ENCODE measurements at regions not wholly inside any gene's neighbourhood (a gene's known extent, or its start where the extent isn't known, plus 50 kb on each side); places are given as distances from the start of the nearest gene placed in this dataset.

DNA sequence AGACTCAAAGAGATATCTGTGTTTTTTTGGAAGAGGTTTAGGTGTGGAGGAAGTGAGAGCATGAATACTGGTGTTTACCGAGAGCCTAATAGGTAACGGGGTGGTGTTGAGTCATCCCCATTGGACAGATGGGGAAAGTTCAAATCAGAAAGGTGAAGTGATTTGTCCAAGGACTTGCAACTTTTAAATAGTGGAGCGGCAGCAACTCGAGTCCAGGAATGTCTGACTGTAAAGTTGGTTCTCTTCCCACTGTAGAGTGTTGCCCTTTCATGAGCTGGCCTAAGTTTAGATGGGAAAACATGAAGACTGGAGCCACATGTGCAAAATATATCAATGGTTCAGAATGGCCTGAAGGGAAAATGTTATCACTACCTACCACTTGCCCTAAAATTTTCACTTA is 125.7 kb downstream of the LYPLAL1 start:
- TF ChIP-seq, protein P1, sequence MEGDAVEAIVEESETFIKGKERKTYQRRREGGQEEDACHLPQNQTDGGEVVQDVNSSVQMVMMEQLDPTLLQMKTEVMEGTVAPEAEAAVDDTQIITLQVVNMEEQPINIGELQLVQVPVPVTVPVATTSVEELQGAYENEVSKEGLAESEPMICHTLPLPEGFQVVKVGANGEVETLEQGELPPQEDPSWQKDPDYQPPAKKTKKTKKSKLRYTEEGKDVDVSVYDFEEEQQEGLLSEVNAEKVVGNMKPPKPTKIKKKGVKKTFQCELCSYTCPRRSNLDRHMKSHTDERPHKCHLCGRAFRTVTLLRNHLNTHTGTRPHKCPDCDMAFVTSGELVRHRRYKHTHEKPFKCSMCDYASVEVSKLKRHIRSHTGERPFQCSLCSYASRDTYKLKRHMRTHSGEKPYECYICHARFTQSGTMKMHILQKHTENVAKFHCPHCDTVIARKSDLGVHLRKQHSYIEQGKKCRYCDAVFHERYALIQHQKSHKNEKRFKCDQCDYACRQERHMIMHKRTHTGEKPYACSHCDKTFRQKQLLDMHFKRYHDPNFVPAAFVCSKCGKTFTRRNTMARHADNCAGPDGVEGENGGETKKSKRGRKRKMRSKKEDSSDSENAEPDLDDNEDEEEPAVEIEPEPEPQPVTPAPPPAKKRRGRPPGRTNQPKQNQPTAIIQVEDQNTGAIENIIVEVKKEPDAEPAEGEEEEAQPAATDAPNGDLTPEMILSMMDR (conservative IDR thresholded peaks at IDR 0.05; ENCODE audit: control insufficient read depth, insufficient read depth, low read depth, low read length): no peak
- H3K4me3 ChIP-seq (ENCODE audit: control insufficient read depth, low read depth, low read length): no peak overlapping the region
- DNase-seq (ENCODE audit: low read depth): no peak

DNA sequence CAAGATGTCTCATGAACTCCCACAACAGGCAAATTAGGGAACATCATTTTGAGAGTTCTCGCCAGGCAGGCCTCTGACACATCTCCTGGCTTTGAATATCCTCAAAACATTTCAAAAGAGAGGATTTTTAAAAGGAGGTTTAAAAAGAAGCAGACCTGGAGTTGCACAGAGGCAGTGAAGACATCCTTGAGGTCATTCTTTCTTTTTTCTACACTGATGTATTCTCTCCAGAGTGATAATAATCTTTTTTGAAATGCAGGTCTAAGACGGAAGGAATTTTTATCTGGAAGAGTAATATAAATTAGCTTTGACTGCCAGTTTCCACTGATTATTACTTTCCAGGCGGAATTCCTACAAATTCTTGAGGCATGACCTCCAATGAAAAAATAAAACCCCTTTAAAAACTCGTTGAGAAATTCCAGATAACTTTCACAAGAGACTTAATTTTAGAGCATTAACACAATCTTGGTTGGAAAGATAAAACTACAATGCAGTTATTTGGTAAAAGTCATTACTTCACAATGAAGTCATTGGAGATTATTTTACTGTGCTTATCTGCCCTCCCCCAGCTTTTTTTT is 125.0 kb downstream of the LYPLAL1 start:
- peak; percentile 11 for DNase-seq (ENCODE audit: low read depth)
- H3K4me3 ChIP-seq (ENCODE audit: control insufficient read depth, low read depth, low read length): no peak overlapping the region
- TF ChIP-seq, protein P1 (conservative IDR thresholded peaks at IDR 0.05; ENCODE audit: control insufficient read depth, insufficient read depth, low read depth, low read length): no peak

DNA sequence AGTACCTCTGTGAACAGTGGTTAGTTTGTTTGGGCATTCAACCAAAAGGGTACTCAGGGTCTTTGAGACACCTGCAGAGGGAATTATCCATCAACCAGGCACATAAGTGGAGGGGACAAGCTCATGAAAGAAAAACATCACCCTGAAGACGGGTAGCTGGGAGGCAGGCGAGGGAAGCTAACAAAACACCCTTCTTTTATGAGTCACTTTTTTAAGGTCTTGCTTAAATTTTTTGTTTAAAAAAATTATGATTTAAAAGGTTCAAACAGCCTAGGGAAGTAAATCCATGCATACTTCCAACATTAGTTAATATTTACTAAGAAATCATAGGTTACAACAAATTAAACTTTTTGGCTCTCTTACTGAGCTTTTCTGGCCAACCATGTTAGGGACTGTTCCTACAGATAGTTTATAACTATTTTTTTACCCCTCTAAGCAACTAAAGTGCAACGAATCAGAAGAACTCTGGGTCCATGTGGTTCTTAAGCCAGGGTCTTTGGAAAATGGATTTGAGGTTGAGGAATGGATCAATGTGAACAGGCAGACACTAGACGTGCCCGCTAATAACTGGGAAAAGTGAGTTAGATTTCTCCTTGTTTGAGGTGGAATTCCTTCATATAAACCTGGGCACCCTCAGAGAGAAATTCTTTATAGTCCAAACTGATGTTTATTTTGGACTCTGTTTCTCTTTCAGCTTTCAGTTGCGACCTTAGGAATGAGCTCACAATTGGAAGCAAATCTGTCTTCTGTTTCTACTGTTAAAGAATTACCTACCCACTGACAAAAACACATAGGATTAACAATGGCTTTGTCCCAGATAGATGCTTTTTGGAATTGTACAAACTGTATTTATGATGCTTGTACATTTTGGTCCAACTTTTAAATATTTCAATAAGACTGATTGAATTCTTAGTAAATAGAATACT is 123.0 kb downstream of the LYPLAL1 start:
- DNase-seq (ENCODE audit: low read depth): no peak
- no peak overlapping the region for H3K4me3 ChIP-seq (ENCODE audit: control insufficient read depth, low read depth, low read length)
- TF ChIP-seq, protein P1 (conservative IDR thresholded peaks at IDR 0.05; ENCODE audit: control insufficient read depth, insufficient read depth, low read depth, low read length): no peak

DNA sequence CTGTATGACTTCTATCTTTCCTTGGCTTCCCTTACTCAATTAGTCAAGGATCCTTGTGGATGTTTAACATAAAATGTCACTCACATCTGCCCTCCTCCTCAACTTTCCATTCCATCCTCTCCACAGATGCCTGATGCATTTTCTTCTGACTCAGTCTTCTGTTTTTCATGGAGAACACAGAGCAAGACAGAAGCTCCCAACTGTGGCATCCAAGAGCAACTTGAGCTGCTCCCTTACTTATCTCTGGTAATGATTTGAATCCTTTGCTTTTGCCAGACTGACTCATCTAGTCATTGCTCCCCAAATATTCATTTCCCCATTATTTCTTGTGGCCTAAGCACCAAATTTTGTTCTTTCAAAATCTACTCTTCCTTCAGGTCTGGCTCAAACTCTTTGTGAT is 120.6 kb downstream of the LYPLAL1 start:
- TF ChIP-seq, protein P1 (conservative IDR thresholded peaks at IDR 0.05; ENCODE audit: control insufficient read depth, insufficient read depth, low read depth, low read length): no peak
- peak; percentile 11 for DNase-seq (ENCODE audit: low read depth)

DNA sequence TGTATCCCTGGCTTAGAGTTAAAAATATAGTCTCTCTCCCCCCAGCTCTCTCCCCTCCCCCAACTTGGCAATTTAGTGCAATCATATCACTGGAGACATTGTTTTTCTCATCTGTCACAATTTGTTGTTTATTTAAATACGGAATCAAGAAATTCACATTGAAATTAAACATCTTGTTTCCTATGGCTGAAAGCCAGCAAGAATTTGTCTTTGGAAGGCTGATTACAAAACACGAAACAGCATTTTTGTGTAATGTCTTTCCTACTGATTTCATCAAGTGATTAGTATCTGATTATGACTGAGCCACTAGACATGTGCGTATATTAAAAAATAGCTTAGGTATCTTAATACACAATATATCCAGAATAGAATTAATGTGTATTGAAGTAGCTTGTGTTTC is 119.7 kb downstream of the LYPLAL1 start:
- DNase-seq (ENCODE audit: low read depth): peak; percentile 35
- no peak overlapping the region for H3K4me3 ChIP-seq (ENCODE audit: control insufficient read depth, low read depth, low read length)
- TF ChIP-seq, protein P1 (conservative IDR thresholded peaks at IDR 0.05; ENCODE audit: control insufficient read depth, insufficient read depth, low read depth, low read length): no peak

More for the DNA sequence above, 120.6 kb downstream of the LYPLAL1 start:
- no peak overlapping the region for H3K4me3 ChIP-seq (ENCODE audit: control insufficient read depth, low read depth, low read length)

DNA sequence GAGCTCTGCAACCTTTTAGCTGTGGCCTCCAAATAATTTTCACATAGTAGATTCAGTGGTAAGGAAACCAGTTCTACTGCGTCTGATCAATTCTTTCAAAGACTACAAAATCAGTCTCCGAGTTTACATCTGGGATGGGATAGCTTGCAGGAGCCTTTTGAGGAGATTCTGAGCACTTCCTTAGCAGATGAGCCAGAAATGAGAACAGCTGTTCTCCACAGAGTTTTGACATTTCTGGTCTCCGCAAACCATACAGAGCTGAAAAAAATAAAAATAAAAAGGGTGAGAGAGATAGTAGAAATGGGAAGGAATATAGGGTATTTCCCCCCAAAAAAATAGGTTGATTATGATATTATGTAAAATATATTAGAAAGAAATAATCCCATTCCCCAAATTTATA is 119.3 kb downstream of the LYPLAL1 start:
- H3K4me3 ChIP-seq (ENCODE audit: control insufficient read depth, low read depth, low read length): no peak overlapping the region
- TF ChIP-seq, protein P1 (conservative IDR thresholded peaks at IDR 0.05; ENCODE audit: control insufficient read depth, insufficient read depth, low read depth, low read length): no peak
- DNase-seq (ENCODE audit: low read depth): no peak

Data from fibroblast of mammary gland (primary cell).